ENCODE measurements at regions not wholly inside any gene's neighbourhood (a gene's known extent, or its start where the extent isn't known, plus 50 kb on each side); places are given as distances from the start of the nearest gene placed in this dataset.

- no peak for DNase-seq
- in situ Hi-C loops (cut with HindIII; ENCODE audit: low pct_ligation_motif_present, low sequenced_read_pairs): no loop called here
- Histone ChIP-seq H3K36me3 (replicated peaks) (no peaks in the 10 kb centered on the region), H3K4me3 (ENCODE audit: low read depth, low read length) (no peak overlapping the region), H3K27me3 (replicated peaks) (no peaks in the 10 kb centered on the region), H3K27ac (no peak overlapping the region)
- TF ChIP-seq CTCF (IDR thresholded peaks at IDR 0.05; ENCODE audit: low read depth, low read length, missing control alignments): no peak
Measured at GRCh38 chr1:219352961-219353651, 179.4 kb downstream of the LYPLAL1 start.

- no peak for TF ChIP-seq CTCF (IDR thresholded peaks at IDR 0.05; ENCODE audit: low read depth, low read length, missing control alignments)
- no peak for DNase-seq
- H3K27me3 ChIP-seq (replicated peaks): no peaks in the 10 kb centered on the region
- H3K4me3 ChIP-seq (ENCODE audit: low read depth, low read length): no peak overlapping the region
- in situ Hi-C loops (cut with HindIII; ENCODE audit: low pct_ligation_motif_present, low sequenced_read_pairs): no loop called here
- H3K36me3 ChIP-seq (replicated peaks): no peaks in the 10 kb centered on the region
- H3K27ac ChIP-seq: no peak overlapping the region
Measured at GRCh38 chr1:219350172-219350931, 176.7 kb downstream of the LYPLAL1 start.

GRCh38 chr1:219347921-219348391, 174.3 kb downstream of the LYPLAL1 start:
- in situ Hi-C loops (cut with HindIII; ENCODE audit: low pct_ligation_motif_present, low sequenced_read_pairs): no loop called here
- H3K4me3 ChIP-seq (ENCODE audit: low read depth, low read length): no peak overlapping the region
- H3K27me3 ChIP-seq (replicated peaks): no peaks in the 10 kb centered on the region
- no peak overlapping the region for H3K27ac ChIP-seq
- TF ChIP-seq CTCF (IDR thresholded peaks at IDR 0.05; ENCODE audit: low read depth, low read length, missing control alignments): no peak
- H3K36me3 ChIP-seq (replicated peaks): no peaks in the 10 kb centered on the region
- no peak for DNase-seq

- Histone ChIP-seq H3K4me3 (ENCODE audit: low read depth, low read length) (no peak overlapping the region), H3K27me3 (replicated peaks) (no peaks in the 10 kb centered on the region)
- in situ Hi-C loops (cut with HindIII; ENCODE audit: low pct_ligation_motif_present, low sequenced_read_pairs): no loop called here
Measured at GRCh38 chr1:219347376-219347775, 173.7 kb downstream of the LYPLAL1 start.

GRCh38 chr1:219345953-219346352, 172.3 kb downstream of the LYPLAL1 start:
- H3K4me3 ChIP-seq (ENCODE audit: low read depth, low read length): no peak overlapping the region
- no peak for DNase-seq
- in situ Hi-C loops (cut with HindIII; ENCODE audit: low pct_ligation_motif_present, low sequenced_read_pairs): no loop called here
- no peak overlapping the region for H3K27ac ChIP-seq
- TF ChIP-seq CTCF (IDR thresholded peaks at IDR 0.05; ENCODE audit: low read depth, low read length, missing control alignments): no peak
- H3K36me3 ChIP-seq (replicated peaks): no peaks in the 10 kb centered on the region
- no peaks in the 10 kb centered on the region for H3K27me3 ChIP-seq (replicated peaks)

More at GRCh38 chr1:219347376-219347775, 173.7 kb downstream of the LYPLAL1 start:
- no peak for TF ChIP-seq CTCF (IDR thresholded peaks at IDR 0.05; ENCODE audit: low read depth, low read length, missing control alignments)
- DNase-seq: no peak
- Histone ChIP-seq H3K27ac (no peak overlapping the region), H3K36me3 (replicated peaks) (no peaks in the 10 kb centered on the region)
